Activated gamma-delta T cell treated with anti-CD3 and anti-CD28 coated beads, Interleukin-2, amount 50 U/mL, for 16 hours (primary cell): ENCODE measurements at regions not wholly inside any gene's neighbourhood (a gene's known extent, or its start where the extent isn't known, plus 50 kb on each side); places are given as distances from the start of the nearest gene placed in this dataset.

Experiments used
- DNase-seq: peaks from one replicate; pipeline ENCODE4 v3.0.0-alpha.2; 2020; ENCODE audit warnings: low read depth

GRCh38 chr9:118189615-118190014 lies 485.4 kb downstream of the TLR4 start:
- no peak for DNase-seq

GRCh38 chr9:118192807-118193206 lies 488.6 kb downstream of the TLR4 start:
- DNase-seq = no peak

- no peak for DNase-seq
Observed at GRCh38 chr9:118209343-118209742, 505.1 kb downstream of the TLR4 start.

GRCh38 chr9:118215549-118215948 lies 511.3 kb downstream of the TLR4 start:
- no peak for DNase-seq

- no peak for DNase-seq
Observed at GRCh38 chr9:118222375-118222774, 518.2 kb downstream of the TLR4 start.

- no peak for DNase-seq
Observed at GRCh38 chr9:118223111-118223510, 518.9 kb downstream of the TLR4 start.

- DNase-seq = no peak
Observed at GRCh38 chr9:118230329-118230728, 526.1 kb downstream of the TLR4 start.

GRCh38 chr9:118236625-118237024 lies 532.4 kb downstream of the TLR4 start:
- no peak for DNase-seq

GRCh38 chr9:118238139-118238538 lies 533.9 kb downstream of the TLR4 start:
- no peak for DNase-seq

- DNase-seq = no peak
Observed at GRCh38 chr9:118252027-118252426, 547.8 kb downstream of the TLR4 start.

- DNase-seq = no peak
Observed at GRCh38 chr9:118262191-118262590, 558.0 kb downstream of the TLR4 start.

- no peak for DNase-seq
Observed at GRCh38 chr9:118263949-118264348, 559.7 kb downstream of the TLR4 start.

GRCh38 chr9:118268046-118268445 lies 563.8 kb downstream of the TLR4 start:
- DNase-seq = no peak

GRCh38 chr9:118269623-118270022 lies 565.4 kb downstream of the TLR4 start:
- no peak for DNase-seq

GRCh38 chr9:118271331-118271730 lies 567.1 kb downstream of the TLR4 start:
- no peak for DNase-seq

- DNase-seq = no peak
Observed at GRCh38 chr9:118271936-118272335, 567.7 kb downstream of the TLR4 start.

GRCh38 chr9:118273048-118273447 lies 568.8 kb downstream of the TLR4 start:
- DNase-seq = no peak

- no peak for DNase-seq
Observed at GRCh38 chr9:118276784-118277183, 572.6 kb downstream of the TLR4 start.

- DNase-seq = no peak
Observed at GRCh38 chr9:118281772-118282171, 577.6 kb downstream of the TLR4 start.

GRCh38 chr9:118283488-118283887 lies 579.3 kb downstream of the TLR4 start:
- no peak for DNase-seq

GRCh38 chr9:118290116-118290515 lies 585.9 kb downstream of the TLR4 start:
- DNase-seq = no peak

- no peak for DNase-seq
Observed at GRCh38 chr9:118295413-118295812, 591.2 kb downstream of the TLR4 start.

GRCh38 chr9:118302721-118303120 lies 598.5 kb downstream of the TLR4 start:
- DNase-seq = no peak

- DNase-seq = no peak
Observed at GRCh38 chr9:118303216-118303615, 599.0 kb downstream of the TLR4 start.

- no peak for DNase-seq
Observed at GRCh38 chr9:118305331-118305730, 601.1 kb downstream of the TLR4 start.
